ENCODE measurements at regions not wholly inside any gene's neighbourhood (a gene's known extent, or its start where the extent isn't known, plus 50 kb on each side); places are given as distances from the start of the nearest gene placed in this dataset.

- H3K4me3 ChIP-seq (ENCODE audit: low read depth in 1 of 2, low read length in 1 of 2) = no peak overlapping the region
- TF ChIP-seq CTCF (IDR thresholded peaks at IDR 0.05) = no peak
Measured at GRCh38 chr18:11388755-11389680, 220.4 kb upstream of the SLC35G4 start.

GRCh38 chr18:11387880-11388279 is 221.5 kb upstream of the SLC35G4 start:
- Histone ChIP-seq H3K4me3 (ENCODE audit: low read depth in 1 of 2, low read length in 1 of 2) (no peak overlapping the region), H3K9me3 (no peaks in the 10 kb centered on the region), H3K27me3 (no peaks in the 10 kb centered on the region), H3K36me3 (no peaks in the 10 kb centered on the region), H3K4me1 (ENCODE audit: control insufficient read depth in 1 of 2, insufficient read depth in 1 of 2, low read depth in 1 of 2, low read length in 1 of 2) (no peaks in the 10 kb centered on the region), H3K27ac (no peak overlapping the region)
- no peak for TF ChIP-seq CTCF (IDR thresholded peaks at IDR 0.05)

More at GRCh38 chr18:11388755-11389680, 220.4 kb upstream of the SLC35G4 start:
- no peaks in the 10 kb centered on the region for H3K9me3 ChIP-seq
- no peak overlapping the region for H3K27ac ChIP-seq
- no peaks in the 10 kb centered on the region for H3K27me3 ChIP-seq
- H3K4me1 ChIP-seq (ENCODE audit: control insufficient read depth in 1 of 2, insufficient read depth in 1 of 2, low read depth in 1 of 2, low read length in 1 of 2) = no peaks in the 10 kb centered on the region
- no peaks in the 10 kb centered on the region for H3K36me3 ChIP-seq

GRCh38 chr18:11383381-11383780 is 226.0 kb upstream of the SLC35G4 start:
- H3K27ac ChIP-seq = no peak overlapping the region
- no peaks in the 10 kb centered on the region for H3K36me3 ChIP-seq
- no peak for TF ChIP-seq CTCF (IDR thresholded peaks at IDR 0.05)
- no peak overlapping the region for H3K4me3 ChIP-seq (ENCODE audit: low read depth in 1 of 2, low read length in 1 of 2)
- no peaks in the 10 kb centered on the region for H3K9me3 ChIP-seq
- no peaks in the 10 kb centered on the region for H3K4me1 ChIP-seq (ENCODE audit: control insufficient read depth in 1 of 2, insufficient read depth in 1 of 2, low read depth in 1 of 2, low read length in 1 of 2)
- H3K27me3 ChIP-seq = no peaks in the 10 kb centered on the region

- Histone ChIP-seq H3K9me3 (no peaks in the 10 kb centered on the region), H3K4me3 (ENCODE audit: low read depth in 1 of 2, low read length in 1 of 2) (no peak overlapping the region), H3K4me1 (ENCODE audit: control insufficient read depth in 1 of 2, insufficient read depth in 1 of 2, low read depth in 1 of 2, low read length in 1 of 2) (no peaks in the 10 kb centered on the region), H3K36me3 (no peaks in the 10 kb centered on the region), H3K27me3 (no peaks in the 10 kb centered on the region), H3K27ac (no peak overlapping the region)
- TF ChIP-seq CTCF (IDR thresholded peaks at IDR 0.05) = no peak
Measured at GRCh38 chr18:11380968-11381367, 228.4 kb upstream of the SLC35G4 start.

GRCh38 chr18:11379660-11380059 is 229.7 kb upstream of the SLC35G4 start:
- TF ChIP-seq CTCF (IDR thresholded peaks at IDR 0.05) = no peak
- H3K27me3 ChIP-seq = no peaks in the 10 kb centered on the region
- no peak overlapping the region for H3K27ac ChIP-seq
- H3K9me3 ChIP-seq = no peaks in the 10 kb centered on the region
- no peaks in the 10 kb centered on the region for H3K36me3 ChIP-seq
- H3K4me3 ChIP-seq (ENCODE audit: low read depth in 1 of 2, low read length in 1 of 2) = no peak overlapping the region
- no peaks in the 10 kb centered on the region for H3K4me1 ChIP-seq (ENCODE audit: control insufficient read depth in 1 of 2, insufficient read depth in 1 of 2, low read depth in 1 of 2, low read length in 1 of 2)

Data from neutrophil (primary cell).